ENCODE measurements at regions not wholly inside any gene's neighbourhood (a gene's known extent, or its start where the extent isn't known, plus 50 kb on each side); places are given as distances from the start of the nearest gene placed in this dataset.

- H3K79me2 ChIP-seq (ENCODE audit: low read depth): no peaks in the 10 kb centered on the region
Measured at GRCh38 chr2:75260946-75261345, 61.6 kb upstream of the TACR1 start.

GRCh38 chr2:75258620-75259019 is 59.3 kb upstream of the TACR1 start:
- TF ChIP-seq EZH2 (IDR thresholded peaks at IDR 0.05): no peak
- no peak for TF ChIP-seq CTCF (IDR thresholded peaks at IDR 0.05)
- no peak for TF ChIP-seq EZH2phosphoT487 (IDR thresholded peaks at IDR 0.05)
- Mint-ChIP-seq H3K4me1 (no peaks in the 10 kb centered on the region), H3K4me3 (no peak overlapping the region), H3K27ac (no peak overlapping the region), H3K9me3 (peaks cover 10% of the 10 kb centered on the region), H3K27me3 (ENCODE audit: insufficient read depth, low read depth) (peaks cover 2% of the 10 kb centered on the region), H3K36me3 (no peaks in the 10 kb centered on the region)
- H3K4me3 ChIP-seq: no peak overlapping the region
- H3K4me2 ChIP-seq: no peak overlapping the region
- H3K4me1 ChIP-seq: no peaks in the 10 kb centered on the region
- DNase-seq (ENCODE audit: low spot score): no peak
- no peaks in the 10 kb centered on the region for H3F3A ChIP-seq (ENCODE audit: low read depth)
- no peak overlapping the region for H2AFZ ChIP-seq (replicated peaks)
- H3K27me3 ChIP-seq: no peaks in the 10 kb centered on the region
- no peak overlapping the region for H3K9ac ChIP-seq
- peaks cover 12% of the 10 kb centered on the region for H3K9me3 ChIP-seq (ENCODE audit: low read depth)
- H4K20me1 ChIP-seq (ENCODE audit: low read depth): no peaks in the 10 kb centered on the region
- H3K79me2 ChIP-seq (ENCODE audit: low read depth): no peaks in the 10 kb centered on the region
- H3K36me3 ChIP-seq: no peaks in the 10 kb centered on the region
- H3K27ac ChIP-seq: no peak overlapping the region

More at GRCh38 chr2:75260946-75261345, 61.6 kb upstream of the TACR1 start:
- Histone ChIP-seq H3K27ac (no peak overlapping the region), H3K27me3 (no peaks in the 10 kb centered on the region), H3K36me3 (no peaks in the 10 kb centered on the region), H3K9me3 (ENCODE audit: low read depth) (peaks cover 12% of the 10 kb centered on the region), H3K4me1 (no peaks in the 10 kb centered on the region), H3K4me3 (no peak overlapping the region), H3K9ac (no peak overlapping the region), H4K20me1 (ENCODE audit: low read depth) (no peaks in the 10 kb centered on the region), H3K4me2 (no peak overlapping the region), H2AFZ (replicated peaks) (no peak overlapping the region), H3F3A (ENCODE audit: low read depth) (no peaks in the 10 kb centered on the region)
- H3K9me3 Mint-ChIP-seq: peaks cover 16% of the 10 kb centered on the region
- no peak for DNase-seq (ENCODE audit: low spot score)
- H3K36me3 Mint-ChIP-seq: no peaks in the 10 kb centered on the region
- no peak for TF ChIP-seq EZH2phosphoT487 (IDR thresholded peaks at IDR 0.05)
- no peak for TF ChIP-seq EZH2 (IDR thresholded peaks at IDR 0.05)
- TF ChIP-seq CTCF (IDR thresholded peaks at IDR 0.05): no peak
- H3K27me3 Mint-ChIP-seq (ENCODE audit: insufficient read depth, low read depth): peaks cover 2% of the 10 kb centered on the region
- H3K4me1 Mint-ChIP-seq: no peaks in the 10 kb centered on the region
- H3K27ac Mint-ChIP-seq: no peak overlapping the region
- no peak overlapping the region for H3K4me3 Mint-ChIP-seq

GRCh38 chr2:75256485-75256884 is 57.2 kb upstream of the TACR1 start:
- no peak overlapping the region for H3K27ac ChIP-seq
- H2AFZ ChIP-seq (replicated peaks): no peak overlapping the region
- no peaks in the 10 kb centered on the region for H3K27me3 ChIP-seq
- Mint-ChIP-seq H3K27ac (no peak overlapping the region), H3K9me3 (peaks cover 11% of the 10 kb centered on the region), H3K36me3 (no peaks in the 10 kb centered on the region), H3K4me1 (no peaks in the 10 kb centered on the region), H3K27me3 (ENCODE audit: insufficient read depth, low read depth) (no peaks in the 10 kb centered on the region), H3K4me3 (no peak overlapping the region)
- H3K4me3 ChIP-seq: no peak overlapping the region
- TF ChIP-seq EZH2phosphoT487 (IDR thresholded peaks at IDR 0.05): no peak
- TF ChIP-seq EZH2 (IDR thresholded peaks at IDR 0.05): no peak
- TF ChIP-seq CTCF (IDR thresholded peaks at IDR 0.05): no peak
- H3K4me1 ChIP-seq: no peaks in the 10 kb centered on the region
- peaks cover 12% of the 10 kb centered on the region for H3K9me3 ChIP-seq (ENCODE audit: low read depth)
- no peaks in the 10 kb centered on the region for H3K79me2 ChIP-seq (ENCODE audit: low read depth)
- no peaks in the 10 kb centered on the region for H3F3A ChIP-seq (ENCODE audit: low read depth)
- no peak for DNase-seq (ENCODE audit: low spot score)
- no peak overlapping the region for H3K4me2 ChIP-seq
- no peaks in the 10 kb centered on the region for H3K36me3 ChIP-seq
- H3K9ac ChIP-seq: no peak overlapping the region
- no peaks in the 10 kb centered on the region for H4K20me1 ChIP-seq (ENCODE audit: low read depth)

Data from neural progenitor cell (in vitro differentiated cells).